Nephron progenitor cell (in vitro differentiated cells): ENCODE measurements at regions not wholly inside any gene's neighbourhood (a gene's known extent, or its start where the extent isn't known, plus 50 kb on each side); places are given as distances from the start of the nearest gene placed in this dataset.

Source experiments
- DNase-seq: peaks from one replicate; pipeline ENCODE4 v3.0.0; 2021
- H3K27ac Mint-ChIP-seq: 2 replicates; pipeline ENCODE4 v1.8.0; 2021; ENCODE audit warnings: mild to moderate bottlenecking, moderate library complexity, mixed read lengths
- H3K27me3 Mint-ChIP-seq: 2 replicates; pipeline ENCODE4 v1.8.0; 2021; ENCODE audit warnings: mild to moderate bottlenecking, low read depth, mixed read lengths; ENCODE audit not compliant: poor library complexity
- H3K36me3 Mint-ChIP-seq: 2 replicates; pipeline ENCODE4 v1.8.0; 2021; ENCODE audit warnings: low read depth, mixed read lengths
- H3K4me1 Mint-ChIP-seq: 2 replicates; pipeline ENCODE4 v1.8.0; 2021; ENCODE audit warnings: mixed read lengths
- H3K4me3 Mint-ChIP-seq: 2 replicates; pipeline ENCODE4 v1.8.0; 2021; ENCODE audit warnings: mild to moderate bottlenecking, moderate library complexity, mixed read lengths
- H3K9me3 Mint-ChIP-seq: 2 replicates; pipeline ENCODE4 v1.8.0; 2021; ENCODE audit warnings: mild to moderate bottlenecking, moderate library complexity, mixed read lengths
- CTCF ChIP-seq: fragments of 200-600 bp; sonication (generic); IDR thresholded peaks from 2 replicates; pipeline ENCODE4 v1.5.0; 2021; ENCODE audit warnings: antibody characterized with exemption

DNA sequence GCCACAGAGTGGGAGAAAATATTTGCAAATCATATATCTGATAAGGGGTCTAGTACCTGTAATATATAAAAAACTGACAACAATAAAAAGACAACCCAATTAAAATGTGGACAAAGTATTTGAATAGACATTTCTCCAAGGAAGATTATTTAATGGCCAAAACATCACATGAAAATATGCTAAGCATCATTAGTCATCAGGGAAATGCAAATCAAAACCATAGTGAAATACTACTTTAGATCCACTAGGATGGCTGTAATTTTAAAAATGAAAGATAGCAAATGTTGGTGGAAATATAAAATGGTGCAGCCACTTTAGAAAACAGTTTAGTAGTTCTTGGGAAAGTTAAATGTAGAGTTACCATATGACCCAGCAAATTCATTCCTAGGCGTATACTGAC lies 118.7 kb upstream of the KIF26B start:
- no peak for DNase-seq
- Mint-ChIP-seq H3K27ac (no peak overlapping the region), H3K36me3 (peaks cover 31% of the 10 kb centered on the region), H3K4me3 (no peak overlapping the region), H3K4me1 (peaks cover 3% of the 10 kb centered on the region), H3K9me3 (peaks cover 25% of the 10 kb centered on the region), H3K27me3 (peaks cover 5% of the 10 kb centered on the region)
- no peak for TF ChIP-seq CTCF

DNA sequence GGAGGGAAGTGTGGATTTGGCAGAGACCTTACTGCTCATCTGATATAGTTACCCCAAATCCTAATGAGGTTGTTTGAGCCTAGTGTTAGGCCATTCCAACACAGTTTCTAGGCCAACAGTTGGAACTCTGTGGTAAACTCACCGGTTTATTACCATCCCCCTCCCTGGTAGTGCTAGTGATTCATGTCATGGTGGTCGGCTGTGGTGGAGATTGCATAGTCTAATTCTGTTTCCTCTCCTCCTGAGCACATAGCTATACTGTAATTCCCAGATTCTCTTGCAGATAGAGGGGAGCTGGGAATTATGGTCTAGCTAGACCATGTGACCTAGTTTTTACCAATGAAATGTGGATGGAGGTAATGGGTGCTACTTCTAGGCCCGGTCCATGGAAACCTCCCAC lies 123.7 kb upstream of the KIF26B start:
- no peak for DNase-seq
- TF ChIP-seq CTCF: no peak
- H3K4me1 Mint-ChIP-seq: peaks cover 10% of the 10 kb centered on the region
- no peaks in the 10 kb centered on the region for H3K9me3 Mint-ChIP-seq
- peaks cover 19% of the 10 kb centered on the region for H3K36me3 Mint-ChIP-seq
- peaks cover 3% of the 10 kb centered on the region for H3K27me3 Mint-ChIP-seq
- H3K27ac Mint-ChIP-seq: peak overlapping the region; percentile 40
- no peak overlapping the region for H3K4me3 Mint-ChIP-seq

DNA sequence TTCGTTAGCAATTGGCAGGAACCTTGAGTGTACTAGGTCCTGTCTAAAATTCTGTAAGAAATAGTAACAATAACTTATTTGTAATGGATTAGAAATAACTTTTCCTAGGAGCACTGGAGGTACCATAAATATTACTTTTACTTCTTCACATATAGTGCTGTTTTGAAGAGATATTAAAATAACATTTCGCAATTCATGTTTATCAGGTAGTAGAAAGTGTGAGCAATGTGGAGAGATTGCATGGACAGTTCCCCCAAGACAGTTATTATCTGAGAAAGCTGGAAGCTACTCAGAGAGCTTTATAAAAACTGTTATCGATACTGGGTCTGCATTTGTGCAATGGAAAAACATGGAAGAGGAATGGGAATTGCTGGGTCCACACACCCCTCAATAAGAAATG lies 128.5 kb upstream of the KIF26B start:
- TF ChIP-seq CTCF: no peak
- no peak overlapping the region for H3K27ac Mint-ChIP-seq
- no peak for DNase-seq
- H3K36me3 Mint-ChIP-seq: peaks cover 44% of the 10 kb centered on the region
- peaks cover 10% of the 10 kb centered on the region for H3K4me1 Mint-ChIP-seq
- no peak overlapping the region for H3K4me3 Mint-ChIP-seq
- H3K27me3 Mint-ChIP-seq: peaks cover 3% of the 10 kb centered on the region
- peaks cover 15% of the 10 kb centered on the region for H3K9me3 Mint-ChIP-seq

- Mint-ChIP-seq H3K27ac (no peak overlapping the region), H3K27me3 (peaks cover 3% of the 10 kb centered on the region), H3K4me3 (no peak overlapping the region), H3K4me1 (peaks cover 8% of the 10 kb centered on the region), H3K9me3 (peaks cover 15% of the 10 kb centered on the region), H3K36me3 (peaks cover 44% of the 10 kb centered on the region)
- DNase-seq: no peak
- TF ChIP-seq CTCF: no peak
These were observed 129.3 kb upstream of the KIF26B start for GRCh38 chr1:245025525-245025924.

- Mint-ChIP-seq H3K4me3 (no peak overlapping the region), H3K36me3 (peaks cover 44% of the 10 kb centered on the region), H3K9me3 (peaks cover 15% of the 10 kb centered on the region), H3K4me1 (peaks cover 10% of the 10 kb centered on the region), H3K27ac (no peak overlapping the region), H3K27me3 (no peaks in the 10 kb centered on the region)
- no peak for DNase-seq
- TF ChIP-seq CTCF: no peak
These were observed 131.6 kb upstream of the KIF26B start for GRCh38 chr1:245023222-245023621.

DNA sequence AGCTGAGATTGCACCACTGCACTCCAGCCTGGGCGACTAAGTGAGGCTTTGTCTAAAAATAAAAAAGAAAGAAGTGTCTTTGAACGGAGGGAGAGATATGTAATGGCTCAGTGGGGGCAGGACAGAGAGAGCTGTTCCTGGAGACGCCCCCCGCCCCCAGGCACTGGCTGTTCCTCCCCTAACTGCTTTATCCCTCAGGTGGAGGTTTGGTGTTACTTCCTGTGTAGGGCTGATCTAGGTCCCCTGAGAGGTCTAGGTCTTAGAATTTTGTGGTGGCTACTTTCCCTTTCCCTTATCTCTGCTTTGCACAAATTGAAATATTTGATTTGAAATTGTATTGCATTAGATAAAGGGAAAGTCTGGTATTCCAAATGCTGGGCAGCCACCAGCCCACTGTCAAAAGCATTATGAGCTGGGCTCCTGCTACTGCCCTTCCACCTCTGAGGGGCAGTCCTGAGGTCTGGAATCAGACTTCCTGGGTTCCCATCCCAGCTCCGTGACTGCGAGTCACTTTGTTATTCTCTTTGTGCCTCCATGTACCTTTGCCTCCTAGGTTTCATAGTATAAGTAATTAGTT lies 134.8 kb upstream of the KIF26B start:
- no peaks in the 10 kb centered on the region for H3K27me3 Mint-ChIP-seq
- peaks cover 10% of the 10 kb centered on the region for H3K9me3 Mint-ChIP-seq
- peaks cover 39% of the 10 kb centered on the region for H3K4me1 Mint-ChIP-seq
- TF ChIP-seq CTCF: no peak
- DNase-seq: no peak
- no peak overlapping the region for H3K4me3 Mint-ChIP-seq
- no peak overlapping the region for H3K27ac Mint-ChIP-seq
- peaks cover 30% of the 10 kb centered on the region for H3K36me3 Mint-ChIP-seq
